Mucosa of gallbladder (tissue), 1 donor: ENCODE measurements at regions not wholly inside any gene's neighbourhood (a gene's known extent, or its start where the extent isn't known, plus 50 kb on each side); places are given as distances from the start of the nearest gene placed in this dataset.

Source experiments
- DNase-seq: peaks from one replicate; pipeline ENCODE4 v3.0.0-alpha.2; 2020; ENCODE audit warnings: low spot score
- donor health status: DM: no; HTN: no; CAD: no.

DNA sequence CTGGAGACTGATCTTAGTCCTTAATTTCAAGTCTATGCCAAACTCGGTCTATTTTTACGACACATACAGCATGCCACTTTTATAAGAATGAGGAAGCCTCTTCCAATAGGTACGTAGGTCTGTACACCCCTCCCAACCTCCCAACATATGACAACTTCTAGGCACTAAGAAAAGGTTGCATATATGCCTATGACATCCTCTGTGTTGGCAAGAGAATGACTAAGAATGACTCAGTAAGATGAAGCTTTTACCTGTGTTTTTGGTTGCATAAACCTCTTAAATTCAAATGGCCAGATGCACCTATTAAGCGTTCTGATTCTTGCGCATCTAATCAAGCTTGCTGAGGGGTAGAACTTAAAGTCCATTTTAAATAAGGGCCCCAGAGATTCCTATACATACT, 586.4 kb upstream of the ZEB2 start:
- no peak for DNase-seq

DNA sequence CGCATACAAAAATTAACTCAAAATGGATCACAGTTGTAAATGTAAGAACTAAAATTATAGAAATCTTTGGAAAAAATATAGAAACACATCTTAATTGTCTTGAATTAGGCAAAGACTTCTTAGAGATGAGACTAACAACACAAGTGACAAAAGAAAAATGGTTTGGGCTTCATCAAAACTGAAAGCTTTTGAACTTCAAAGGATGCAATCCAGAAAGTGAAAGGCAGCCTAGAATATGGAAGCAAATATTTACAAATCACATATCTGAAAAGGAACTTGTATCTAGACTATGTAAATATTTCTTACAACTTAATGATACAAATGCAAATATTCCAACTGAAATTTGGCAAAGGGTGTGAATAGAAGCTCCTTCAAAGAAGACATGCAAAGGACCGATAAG, 582.8 kb upstream of the ZEB2 start:
- DNase-seq, result no peak

DNA sequence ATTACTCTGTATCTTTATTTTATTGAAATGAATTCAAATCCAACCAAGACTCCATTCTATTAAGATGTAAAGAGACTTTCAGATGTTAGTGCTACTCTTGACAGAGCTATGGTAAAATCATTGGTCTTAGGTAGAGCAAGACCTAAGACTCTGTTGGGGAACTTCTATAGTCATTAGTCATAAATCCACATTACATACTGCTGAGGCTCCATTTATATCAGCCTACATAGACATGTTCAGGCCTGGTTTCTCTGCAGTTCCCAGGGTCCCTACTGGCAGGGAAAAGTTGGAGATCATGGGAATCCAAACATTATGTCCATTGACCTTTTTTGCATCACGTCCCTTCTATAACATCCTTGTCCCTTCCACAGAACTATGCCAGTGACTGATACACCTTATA, 580.4 kb upstream of the ZEB2 start:
- no peak for DNase-seq

DNA sequence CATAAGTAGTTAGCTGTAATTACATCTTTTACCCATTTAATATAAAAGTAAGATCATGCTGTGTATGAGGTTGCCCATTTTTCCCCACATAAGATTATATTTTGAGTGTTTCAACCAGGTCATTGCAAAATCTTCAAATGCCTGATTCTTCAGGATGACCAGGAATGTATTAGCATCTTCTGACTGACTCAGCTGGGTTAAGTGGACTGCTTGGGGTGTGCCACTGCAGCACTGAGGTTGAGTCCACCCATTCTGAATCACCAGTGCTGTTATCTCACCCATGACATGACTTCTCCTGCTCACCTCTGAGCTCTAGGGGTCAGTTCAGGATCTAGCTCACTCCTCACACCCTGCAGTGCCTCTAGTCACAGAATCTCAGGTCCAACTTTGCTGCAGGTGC, 576.7 kb upstream of the ZEB2 start:
- no peak for DNase-seq

DNA sequence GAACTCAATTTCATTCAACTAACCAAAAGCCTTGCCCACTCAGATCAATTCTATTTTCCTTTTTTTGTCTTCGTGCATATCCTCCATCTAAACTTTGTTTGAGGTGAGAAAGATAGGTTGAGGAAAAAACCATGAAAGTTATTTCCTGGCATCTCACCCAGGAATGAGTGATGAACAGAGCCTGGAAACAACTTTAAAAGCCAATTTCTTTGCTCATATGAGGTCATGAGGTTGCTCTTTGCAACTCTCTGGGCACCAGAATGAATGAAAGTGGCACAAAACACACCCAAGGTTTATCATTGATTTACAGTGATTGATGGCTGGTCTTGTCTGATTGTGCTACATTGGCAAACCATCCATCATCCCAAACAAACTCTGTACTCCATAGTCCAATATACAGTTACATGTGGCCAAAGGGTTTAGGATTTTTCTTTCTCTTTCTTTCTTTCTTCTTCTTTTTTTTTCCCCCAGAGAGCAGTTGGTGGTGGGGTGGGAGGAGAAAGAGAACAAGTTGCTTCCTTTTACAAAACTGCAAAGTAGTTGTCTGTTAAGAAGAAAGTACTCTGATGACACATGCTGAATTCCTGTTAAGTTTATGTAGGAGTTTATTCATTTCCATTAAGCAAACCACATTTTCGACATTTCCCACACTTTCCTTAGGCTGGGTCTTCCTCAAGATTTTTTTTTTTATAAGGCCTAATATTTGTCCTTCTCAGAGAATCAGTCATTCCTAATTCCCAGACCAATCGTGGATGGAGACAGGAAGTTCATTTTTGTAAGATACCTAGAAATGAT, 575.9 kb upstream of the ZEB2 start:
- no peak for DNase-seq

DNA sequence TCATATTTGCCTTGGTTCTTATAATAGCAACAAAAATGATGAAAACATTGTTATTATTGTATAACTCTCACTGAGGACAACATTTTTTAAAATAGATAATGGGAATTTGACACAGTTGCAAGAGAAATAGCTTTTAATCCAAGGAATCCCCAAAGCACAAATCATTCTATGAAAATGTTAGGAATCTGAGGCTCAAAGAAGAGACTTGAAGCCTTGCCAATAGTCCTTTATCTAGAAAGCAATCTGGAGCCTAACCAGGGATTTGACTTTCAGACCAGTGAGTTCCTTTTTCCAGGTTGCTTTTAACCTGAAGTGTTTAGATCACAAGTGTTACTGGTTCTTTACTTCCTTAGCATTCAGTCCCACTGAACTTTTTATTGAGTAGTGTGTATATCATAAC, 574.5 kb upstream of the ZEB2 start:
- DNase-seq, result no peak

DNA sequence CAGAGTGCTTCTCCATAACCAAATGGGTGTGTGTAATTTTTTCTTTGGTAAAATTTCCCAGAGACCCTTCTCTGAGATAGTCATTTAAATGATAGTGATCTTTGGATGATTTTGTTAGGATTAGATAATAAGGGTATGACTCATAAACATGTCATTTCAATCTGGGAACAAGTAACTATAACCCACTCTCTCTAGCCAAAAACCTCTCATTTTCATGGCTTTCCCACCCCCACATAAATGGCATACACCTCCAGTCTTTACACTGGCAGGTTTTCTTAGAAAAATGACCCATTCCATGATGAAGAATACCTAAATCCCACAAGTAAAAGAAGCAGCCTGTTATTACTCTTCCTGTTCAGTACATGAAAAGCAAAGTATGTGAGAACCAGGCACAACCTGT, 572.0 kb upstream of the ZEB2 start:
- DNase-seq, result no peak

DNA sequence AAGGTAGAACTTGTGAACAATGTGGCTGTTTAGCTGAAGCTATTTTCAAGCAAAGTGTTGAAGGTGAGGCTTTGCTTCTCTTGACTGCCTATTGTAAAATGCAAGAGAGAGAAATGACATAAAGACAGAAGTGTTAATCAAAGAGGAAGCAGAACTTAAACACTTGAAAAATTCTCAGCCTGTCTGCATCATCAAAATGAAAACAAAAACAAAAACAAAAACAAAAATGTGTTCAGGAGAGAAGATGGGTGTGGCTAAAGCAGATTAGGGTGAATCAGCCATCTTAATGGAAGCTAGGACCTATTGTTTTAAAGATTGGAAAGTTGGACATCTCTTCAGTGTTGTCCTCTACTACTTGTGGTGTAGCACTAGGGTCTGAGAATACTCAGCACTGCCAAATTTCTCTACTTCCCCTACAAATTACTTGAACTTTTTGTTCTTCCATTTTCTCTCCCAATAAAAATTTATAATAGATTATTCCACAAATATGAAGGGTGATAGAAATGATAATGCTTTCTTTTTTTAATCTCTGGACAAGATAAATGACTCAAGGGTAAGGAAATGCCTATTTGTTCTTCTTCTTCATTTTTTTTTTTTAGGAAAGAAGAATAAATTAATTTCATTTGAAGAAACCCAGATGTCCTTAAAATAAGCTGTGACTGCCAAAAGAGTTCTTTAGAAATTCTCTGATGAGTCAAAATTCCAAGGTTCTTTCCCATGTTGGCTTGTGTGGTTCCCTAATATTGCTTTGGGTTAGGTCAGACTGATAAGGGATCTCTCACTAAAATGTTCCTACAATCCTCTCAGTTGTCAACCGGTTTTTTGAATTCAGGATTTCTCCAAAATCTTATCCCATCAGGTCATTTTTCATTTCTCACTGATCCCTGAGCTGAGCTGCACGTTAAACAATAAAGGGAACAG, 571.2 kb upstream of the ZEB2 start:
- no peak for DNase-seq

DNA sequence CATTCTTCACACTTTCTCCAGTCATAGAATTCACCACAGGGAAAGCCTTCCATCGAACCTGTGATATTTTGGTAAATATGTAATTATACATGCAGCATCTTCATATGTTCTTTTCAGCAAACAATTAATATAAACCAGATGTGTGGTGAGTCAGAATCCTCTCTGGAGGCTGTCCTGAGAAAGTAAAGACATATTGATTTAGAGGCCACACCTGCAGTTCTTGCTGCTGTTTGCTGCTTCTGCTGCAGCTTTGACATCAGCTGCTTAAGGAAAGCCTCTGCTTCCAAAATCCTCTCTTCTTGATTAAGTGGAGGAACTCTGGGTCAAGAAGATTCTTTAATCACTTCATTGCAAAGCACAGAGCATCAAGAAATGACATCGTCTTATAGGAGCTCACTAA, 568.8 kb upstream of the ZEB2 start:
- DNase-seq, result no peak

DNA sequence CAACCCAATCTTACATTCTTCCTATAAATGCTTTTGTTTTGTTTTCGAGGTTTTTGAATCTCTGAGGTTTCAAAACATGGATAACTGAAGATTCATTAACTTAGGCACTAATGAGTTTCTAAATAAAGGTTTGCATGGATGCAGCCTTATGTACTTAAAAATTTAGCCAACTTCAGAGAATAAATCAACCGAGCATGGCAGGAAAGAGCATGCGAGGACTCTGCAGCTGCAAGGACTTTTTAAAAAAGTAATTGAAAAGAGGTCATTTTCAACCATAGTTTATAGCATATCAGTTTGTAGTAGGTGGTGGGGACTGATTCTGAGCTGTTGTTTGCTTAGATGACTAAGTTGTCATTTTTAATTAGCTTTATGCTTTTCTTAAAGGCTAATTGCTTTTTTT, 567.0 kb upstream of the ZEB2 start:
- DNase-seq, result no peak

DNA sequence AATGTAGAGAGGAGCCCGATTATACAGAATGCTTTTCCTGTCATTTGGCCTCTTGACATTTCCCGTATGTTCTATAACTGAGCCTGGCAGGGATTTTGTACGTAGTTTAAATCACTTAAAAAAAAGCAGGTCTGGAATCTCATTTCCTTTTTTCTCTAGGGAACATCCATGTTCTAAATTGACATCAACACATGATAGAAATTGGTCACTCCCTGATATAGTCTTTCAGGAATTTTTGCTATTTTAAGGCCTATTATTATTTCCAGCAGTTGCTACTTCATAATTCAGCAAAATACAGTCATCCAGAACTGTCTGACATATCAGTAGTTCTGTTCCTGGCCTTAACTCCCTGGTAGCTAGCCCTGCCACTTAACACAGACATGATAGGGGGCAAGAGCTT, 565.7 kb upstream of the ZEB2 start:
- no peak for DNase-seq

DNA sequence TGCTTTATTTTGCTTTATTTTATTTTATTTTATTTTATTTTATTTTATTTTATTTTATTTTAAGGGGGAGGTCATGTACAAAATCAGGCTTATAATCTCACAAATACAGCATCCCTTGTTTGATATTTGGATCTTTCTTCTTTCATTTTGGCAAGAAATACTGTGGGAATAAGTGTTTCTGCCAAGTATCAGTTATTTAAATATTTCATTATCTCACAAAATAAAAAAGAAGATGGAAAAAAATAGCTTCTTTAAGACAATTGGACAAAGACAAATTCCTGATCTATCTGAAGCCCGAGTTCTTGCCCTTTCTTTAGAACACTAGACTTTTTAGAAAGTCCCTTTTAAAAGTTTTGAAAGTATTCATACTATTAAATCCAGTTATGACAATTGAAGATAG, 560.5 kb upstream of the ZEB2 start:
- no peak for DNase-seq

DNA sequence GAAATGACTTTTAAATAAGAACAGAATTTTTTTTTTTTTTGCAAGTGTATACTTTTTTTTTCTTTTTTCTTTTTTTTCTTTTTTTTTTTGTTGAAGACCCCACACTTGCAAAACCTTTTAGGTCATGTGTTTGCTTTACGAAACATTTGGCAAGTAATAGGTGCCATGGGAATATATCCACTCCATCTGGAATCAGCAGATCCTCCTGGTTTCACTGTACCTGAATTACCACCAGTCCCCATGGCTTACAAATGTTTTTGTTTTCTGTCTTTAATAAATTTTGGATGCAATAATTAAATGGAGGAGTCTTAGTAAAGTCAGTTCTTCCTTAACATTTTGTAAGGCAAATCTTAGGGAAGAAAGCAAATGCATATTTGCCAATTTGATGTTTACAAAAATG, 559.7 kb upstream of the ZEB2 start:
- no peak for DNase-seq

DNA sequence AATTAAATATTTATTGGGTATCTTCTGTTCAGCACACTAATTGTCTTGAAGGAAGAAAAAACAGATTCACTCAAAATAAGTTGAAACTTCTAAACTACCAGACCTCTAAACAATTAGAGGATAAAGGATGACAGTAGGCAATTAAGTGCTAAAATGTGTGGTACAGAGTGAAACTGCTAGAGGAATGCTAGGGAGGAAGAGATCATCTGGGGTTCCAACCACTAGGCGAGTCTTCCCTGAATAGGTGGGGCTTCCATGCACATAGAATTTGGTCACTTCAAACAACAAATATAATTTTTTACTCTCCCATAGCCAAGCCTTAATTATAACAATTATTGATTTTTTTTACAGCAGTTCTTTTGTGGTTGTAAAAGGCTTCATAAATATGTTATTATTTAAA, 559.0 kb upstream of the ZEB2 start:
- no peak for DNase-seq

DNA sequence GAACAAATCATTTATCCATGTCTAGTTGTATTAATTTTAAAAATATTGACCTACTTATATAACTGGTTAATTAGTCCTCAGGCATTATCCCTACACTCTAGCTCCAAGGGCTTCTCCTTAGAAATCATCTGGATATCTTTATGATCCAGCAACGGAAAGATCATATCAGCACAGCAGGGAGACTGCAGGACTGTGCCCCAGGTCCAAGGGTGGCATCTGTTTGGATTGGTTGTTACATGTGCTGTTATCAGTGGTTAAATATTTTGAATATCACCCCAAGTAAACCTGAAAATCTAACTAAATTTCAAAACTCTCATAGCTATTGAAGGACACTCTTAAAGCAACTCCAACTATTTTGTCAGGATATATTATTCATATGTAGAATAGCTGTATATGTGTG, 556.2 kb upstream of the ZEB2 start:
- no peak for DNase-seq

DNA sequence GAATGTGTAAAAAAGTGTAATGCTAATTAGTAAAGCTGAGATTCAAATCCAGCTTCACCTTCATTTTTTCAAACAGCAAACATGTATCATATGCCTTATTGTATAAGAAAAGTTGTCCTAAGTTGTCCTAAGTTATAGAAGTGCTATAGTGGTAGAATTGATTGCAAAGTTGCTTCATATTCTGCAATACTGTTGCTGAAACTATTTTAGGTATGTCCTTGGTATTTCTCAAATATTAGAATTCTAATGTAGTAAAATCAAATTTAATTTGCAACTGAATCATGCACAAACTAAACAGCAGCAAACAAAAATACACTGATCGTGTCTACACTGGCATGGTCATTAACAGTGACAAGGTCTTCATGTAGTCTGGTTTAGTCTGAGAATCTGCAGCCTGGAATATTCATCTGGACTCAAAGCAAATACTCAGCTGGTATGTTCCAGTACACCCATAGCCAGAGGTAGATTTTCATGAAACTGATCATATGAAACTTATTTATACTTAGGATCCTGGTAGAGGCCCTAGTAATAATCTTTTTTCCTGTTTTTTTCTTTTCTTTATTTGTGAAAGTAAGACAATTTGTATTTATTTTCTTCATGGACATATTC, 555.6 kb upstream of the ZEB2 start:
- DNase-seq, result no peak

DNA sequence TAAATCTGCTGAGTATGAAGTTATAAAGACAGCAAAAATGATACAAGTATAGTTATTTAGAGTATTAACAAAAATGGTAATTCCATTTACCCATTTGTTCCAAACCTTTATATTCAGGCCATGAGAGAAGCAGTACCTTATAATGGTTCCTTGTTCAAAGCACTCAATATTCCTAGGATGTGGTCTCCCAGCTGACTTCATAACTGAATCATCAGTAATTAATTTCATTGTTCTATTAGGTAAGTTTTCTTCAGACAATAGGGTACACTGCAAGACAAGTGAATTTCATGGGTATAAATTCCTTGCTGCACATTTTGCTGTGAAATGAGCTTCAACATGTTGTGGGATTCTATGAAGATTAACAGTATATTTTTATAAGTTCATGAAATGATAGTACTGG, 550.8 kb upstream of the ZEB2 start:
- no peak for DNase-seq

DNA sequence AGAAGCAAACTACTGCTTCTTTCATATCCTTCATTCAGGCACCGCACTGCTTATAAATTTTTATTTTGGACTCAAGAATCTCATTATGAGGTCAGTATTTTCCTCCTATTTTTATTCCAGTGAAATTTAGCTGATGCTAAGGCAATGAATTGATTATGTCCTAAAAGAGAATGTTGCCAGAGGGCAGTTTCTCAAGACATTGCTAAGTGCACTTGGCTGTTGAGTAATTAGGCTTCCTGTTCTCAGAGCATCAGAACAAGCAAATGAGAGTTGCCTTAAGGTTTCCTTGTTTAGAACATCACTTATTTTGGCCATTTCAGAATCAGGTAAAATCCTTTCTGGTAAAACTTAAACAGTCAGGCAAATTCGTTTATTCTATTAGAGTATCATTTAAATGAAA, 548.6 kb upstream of the ZEB2 start:
- no peak for DNase-seq

DNA sequence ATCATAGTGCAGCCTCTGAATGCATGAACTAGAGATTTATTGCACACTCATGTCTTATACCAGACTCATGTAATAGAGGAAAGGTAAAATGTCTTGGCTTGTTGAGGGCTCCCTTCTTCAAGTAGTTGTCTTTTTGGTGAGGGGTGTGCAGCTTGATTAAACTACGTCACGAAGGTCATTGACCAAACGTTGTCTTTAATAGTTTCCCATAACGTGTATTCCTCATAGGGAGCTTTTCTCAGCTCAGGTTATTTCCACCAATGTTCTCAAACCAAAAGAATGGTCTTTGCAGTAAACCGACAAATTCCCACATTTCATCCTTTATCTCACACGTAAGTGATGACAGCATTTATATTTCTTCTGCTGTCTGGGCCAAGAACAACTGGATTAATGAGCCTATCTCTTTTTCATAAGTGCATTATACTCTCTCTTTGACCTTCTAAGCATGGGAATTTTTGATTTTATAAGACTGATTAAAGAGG, 547.7 kb upstream of the ZEB2 start:
- no peak for DNase-seq

DNA sequence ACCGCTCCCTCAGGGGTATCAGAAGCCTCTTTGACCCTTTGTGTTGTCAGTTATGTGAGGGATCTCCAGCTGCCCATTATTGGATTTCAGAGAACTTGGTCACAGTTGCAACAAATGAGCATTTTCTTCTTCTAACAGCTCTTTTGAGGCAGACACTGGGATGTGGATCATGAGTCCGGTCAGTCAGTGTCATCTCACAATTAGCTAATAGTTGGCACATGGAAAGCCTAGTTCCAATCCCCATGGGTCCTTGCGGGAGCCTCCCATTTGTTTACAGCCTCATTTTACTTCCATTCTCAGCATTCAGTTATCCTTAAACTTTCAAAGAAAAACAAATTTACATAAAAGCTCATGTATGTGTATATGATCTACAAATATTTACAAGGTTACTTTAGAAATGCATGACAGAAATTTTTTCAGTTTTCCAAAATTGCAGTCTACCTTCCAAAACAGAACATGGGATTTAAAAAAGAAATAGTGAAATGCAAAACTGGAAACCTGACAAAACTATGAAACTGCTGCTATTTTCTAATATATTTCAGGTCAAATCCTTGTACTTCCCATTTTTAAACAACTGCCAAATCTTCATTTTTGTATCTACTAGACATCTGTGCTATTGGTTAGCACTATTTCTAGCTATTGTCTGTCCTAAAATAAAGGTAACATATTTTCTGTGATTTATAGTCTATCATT, 547.1 kb upstream of the ZEB2 start:
- no peak for DNase-seq

DNA sequence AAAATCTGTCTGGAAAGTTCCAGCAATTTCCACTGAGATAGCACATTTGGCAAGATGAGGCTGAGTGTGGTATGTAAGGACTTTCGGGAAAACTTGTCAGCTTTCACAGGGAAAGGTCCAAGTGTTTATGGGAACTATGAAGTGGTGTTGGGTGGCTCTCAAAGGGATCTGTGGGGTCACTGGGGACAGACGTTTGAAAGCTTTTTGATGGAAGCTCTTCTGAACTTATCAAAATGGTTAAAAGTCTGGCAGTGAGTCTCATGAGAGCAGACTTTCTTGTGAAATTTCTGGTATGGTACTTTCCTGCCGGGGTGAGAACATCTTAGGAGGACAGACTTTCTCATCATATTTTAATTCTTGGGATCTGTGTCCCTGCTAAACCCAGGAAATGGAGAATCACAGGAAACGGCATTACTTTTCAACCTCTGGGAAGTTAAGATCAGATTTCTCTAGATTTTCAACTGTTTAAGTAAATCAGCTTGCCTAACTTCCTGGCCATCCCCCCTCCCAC, 546.3 kb upstream of the ZEB2 start:
- no peak for DNase-seq

DNA sequence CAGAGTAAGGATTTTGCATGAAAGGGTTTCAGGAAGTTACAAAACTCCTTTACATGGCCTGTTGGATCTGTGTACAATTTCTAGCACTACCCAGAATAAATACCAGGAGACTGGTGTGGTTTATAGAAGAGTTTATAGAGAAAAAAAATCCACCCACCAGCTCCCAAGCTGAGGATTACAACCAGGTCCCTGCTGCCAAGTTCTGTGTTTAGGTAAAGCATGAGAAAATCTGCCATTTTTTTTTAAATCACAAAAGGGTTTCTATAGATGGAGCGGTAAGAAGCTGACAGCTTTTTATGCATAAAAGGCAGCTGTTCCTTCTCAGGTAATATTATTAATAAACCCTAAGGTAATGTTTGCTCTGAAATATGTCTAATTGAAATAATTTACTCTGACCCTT, 545.4 kb upstream of the ZEB2 start:
- no peak for DNase-seq
